ENCODE measurements at regions not wholly inside any gene's neighbourhood (a gene's known extent, or its start where the extent isn't known, plus 50 kb on each side); places are given as distances from the start of the nearest gene placed in this dataset.

- ATAC-seq (no peak), FAIRE-seq (no peak), DNase-seq (ENCODE audit: low spot score) (no peak)
- CTCF ChIA-PET (ENCODE audit: low intra/inter-chr PET ratio, low total read pairs), result no interaction called here
- H3K27ac ChIP-seq (ENCODE audit: extremely low read length, insufficient read depth, low read length), result no peak overlapping the region
- WGBS (ENCODE audit: low lambda C conversion rate), result 0% methylated on average over 1 of the region's 1 CpG
- POLR2A ChIA-PET, result no interaction called here
- no peaks in the 10 kb centered on the region for H3K9me3 ChIP-seq (ENCODE audit: low read length)
- no peaks in the 10 kb centered on the region for H3K79me2 ChIP-seq (ENCODE audit: insufficient read depth, low read length)
- intact Hi-C loops (cut with micrococcal nuclease; ENCODE audit: unreplicated experiment), result no loop called here
- no peak for TF ChIP-seq ZNF335 (CRISPR knock-in tag; IDR thresholded peaks at IDR 0.05)
- TF ChIP-seq SMARCC2 (IDR thresholded peaks at IDR 0.05), result no peak
- no peak for TF ChIP-seq ZNF644 (CRISPR knock-in tag; IDR thresholded peaks at IDR 0.05; ENCODE audit: low read depth)
- TF ChIP-seq MAZ (IDR thresholded peaks at IDR 0.05; ENCODE audit: borderline replicate concordance, low read depth, low read length), result no peak
- TF ChIP-seq MAZ (CRISPR knock-in tag; IDR thresholded peaks at IDR 0.05; ENCODE audit: low read depth), result no peak
- TF ChIP-seq ZNF382 (CRISPR knock-in tag; IDR thresholded peaks at IDR 0.05; ENCODE audit: borderline replicate concordance), result no peak
- 0 out of 2 replicates have a peak, but pooled peaks have one; percentile 31 for TF ChIP-seq ZNF772 (CRISPR knock-in tag; IDR thresholded peaks at IDR 0.05)
- no peak for TF ChIP-seq MXD4 (CRISPR knock-in tag; IDR thresholded peaks at IDR 0.05)
- no peak for TF ChIP-seq ZNF414 (CRISPR knock-in tag; IDR thresholded peaks at IDR 0.05)
- TF ChIP-seq ZFP1 (CRISPR knock-in tag; IDR thresholded peaks at IDR 0.05), result no peak
- peak; percentile 79 for TF ChIP-seq ATF7 (IDR thresholded peaks at IDR 0.05)
- no peak for TF ChIP-seq ATF7 (CRISPR knock-in tag; IDR thresholded peaks at IDR 0.05)
- H4K20me1 ChIP-seq (ENCODE audit: insufficient read depth, low read length), result no peaks in the 10 kb centered on the region
- H3K4me1 ChIP-seq (ENCODE audit: insufficient read depth, low read length), result no peaks in the 10 kb centered on the region
- no peak overlapping the region for H3K4me2 ChIP-seq (ENCODE audit: low read depth, low read length)
- in situ Hi-C loops (cut with HindIII; ENCODE audit: extremely low pct_ligation_motif_present, low pct_unique_long_range_greater_than_20kb), result no loop called here
- H3K27me3 ChIP-seq (ENCODE audit: control insufficient read depth in 1 of 2, insufficient read depth in 2 of 2, low read length in 2 of 2), result no peaks in the 10 kb centered on the region
- no peak overlapping the region for H2AFZ ChIP-seq (ENCODE audit: low read length)
- BruUV-seq (replicated peaks), result no TSS peak
- no peak overlapping the region for H3K4me3 ChIP-seq (replicated peaks in 1 of 3; ENCODE audit: insufficient read depth in 1 of 3, low read depth in 2 of 3, low read length in 3 of 3)
- H3K36me3 ChIP-seq (replicated peaks in 1 of 2; ENCODE audit: control insufficient read depth in 1 of 2, insufficient read depth in 2 of 2, low read length in 2 of 2), result no peaks in the 10 kb centered on the region
- H3K9ac ChIP-seq (ENCODE audit: insufficient read depth, low read depth, low read length), result no peak overlapping the region
Observed at GRCh38 chr12:13377698-13378097, 181.2 kb downstream of the EMP1 start.

All from HepG2 (cell line).